Right cardiac atrium (tissue), 5 donors: ENCODE measurements at regions not wholly inside any gene's neighbourhood (a gene's known extent, or its start where the extent isn't known, plus 50 kb on each side); places are given as distances from the start of the nearest gene placed in this dataset.

ENCODE experiments used
- ATAC-seq, 2 donors: fragments of 200-7000 bp; cut with Tn5 transposase; one replicate each; pipeline versions ENCODE4 v1.8.0 to v1.9.1; 2020; ENCODE audit warnings: moderate library complexity in 2 of 2, mild to moderate bottlenecking in 1 of 2
- DNase-seq, 3 donors: peaks; one replicate each; pipeline ENCODE4 v3.0.0-alpha.2; 2020
- H3K27ac ChIP-seq: one replicate; pipeline ENCODE4 v1.5.1; 2013; ENCODE audit warnings: mild to moderate bottlenecking, low read length, control low read depth, moderate library complexity
- H3K27me3 ChIP-seq: one replicate; pipeline ENCODE4 v1.6.1; 2013; ENCODE audit not compliant: control insufficient read depth, insufficient read depth
- H3K4me1 ChIP-seq: one replicate; pipeline ENCODE4 v1.6.1; 2013; ENCODE audit warnings: low read length; ENCODE audit not compliant: control insufficient read depth, insufficient read depth
- H3K4me3 ChIP-seq: one replicate; pipeline ENCODE4 v1.5.1; 2013; ENCODE audit warnings: low read length, control low read depth
- H3K9me3 ChIP-seq: one replicate; pipeline ENCODE4 v1.6.1; 2013; ENCODE audit warnings: low read length; ENCODE audit not compliant: control insufficient read depth
- WGBS: extraction: QIAGEN DNeasy Blood & Tissue Kit; methylation state at CpG from one replicate; pipeline ENCODE4 v1.1.7; 2013; 5-methylcytosine and 5-hydroxymethylcytosine counted together
- intact Hi-C, 4 donors: fragments of 100-400 bp; cut with DNase I; formaldehyde crosslinking; loops; one replicate each; pipeline versions ENCODE4 v1.11.0 to v1.14.0; 2022 to 2023
- donor health status: healthy with polysubstance abuse.
- donor health status: DM: no; HTN: yes; CAD: no.
- donor health status: DM: no; HTN: no; CAD: no.
- donor health status: DM: no; HTN: yes; CAD: no; lungs with severe emphysema.
- donor health status: DM: yes; HTN: yes; CAD: no.

DNA sequence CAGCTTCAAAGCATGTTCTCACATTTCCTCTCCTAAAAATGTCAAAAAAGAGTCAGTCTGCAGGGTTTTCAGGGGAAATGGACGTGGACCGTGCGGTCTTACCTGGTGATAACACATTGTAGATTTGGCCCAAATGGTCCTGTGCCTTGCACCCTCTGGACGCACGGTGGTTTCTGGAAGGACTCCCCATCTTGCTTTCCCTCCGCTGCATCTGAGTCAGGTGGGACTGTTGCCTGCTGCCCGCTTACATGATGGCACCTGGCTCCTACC, 1290.1 kb downstream of the TBC1D22A start:
- WGBS, result 93% methylated on average over 7 of the region's 7 CpGs

DNA sequence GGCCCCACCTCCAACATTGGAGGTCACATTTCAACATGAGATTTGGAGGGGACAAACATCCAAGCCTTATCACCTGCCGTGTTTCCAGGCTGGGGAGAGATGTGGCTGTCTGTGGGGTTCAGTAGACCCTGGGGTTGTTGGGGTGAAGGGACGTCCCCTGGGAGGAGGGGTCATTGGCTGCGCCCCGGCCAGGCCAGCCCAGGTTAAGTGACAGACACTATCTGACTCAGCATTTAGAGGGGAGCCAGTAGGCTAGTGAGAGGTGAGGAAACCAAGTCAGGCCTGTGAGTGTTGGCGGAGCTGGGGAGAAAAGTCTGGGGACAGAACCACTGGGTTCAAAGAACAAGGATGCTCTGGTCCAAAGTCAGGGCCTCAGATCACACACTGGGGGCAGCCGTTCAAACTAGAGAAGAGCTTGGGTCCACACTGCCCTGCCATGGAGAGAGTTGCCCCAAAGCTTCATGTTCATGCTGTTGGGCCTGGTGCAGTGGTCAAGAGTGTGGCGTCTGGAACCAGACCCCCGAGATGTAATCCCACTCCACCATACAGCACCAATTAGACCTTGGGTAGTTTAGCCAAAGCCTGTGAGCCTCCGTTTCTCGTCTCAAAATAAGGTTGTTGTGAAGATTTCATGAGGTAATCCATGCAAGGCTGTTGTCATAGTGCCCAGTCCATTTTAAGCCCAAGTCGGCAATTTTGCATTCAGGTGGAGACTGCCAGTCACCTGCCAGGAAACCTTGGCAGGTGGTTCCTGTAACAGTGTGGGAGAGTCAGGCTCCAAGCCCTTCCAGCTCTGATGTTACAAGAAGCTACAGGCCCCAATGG, 1289.6 kb downstream of the TBC1D22A start:
- Histone ChIP-seq H3K27ac (no peak overlapping the region), H3K4me1 (no peaks in the 10 kb centered on the region), H3K9me3 (no peaks in the 10 kb centered on the region), H3K27me3 (no peaks in the 10 kb centered on the region), H3K4me3 (no peak overlapping the region)
- DNase-seq (no peak), ATAC-seq (no peak)
- WGBS, result 82% methylated on average over 11 of the region's 11 CpGs
- intact Hi-C loops, result no loop called here

More for the DNA sequence above, 1290.1 kb downstream of the TBC1D22A start:
- Histone ChIP-seq H3K4me1 (no peaks in the 10 kb centered on the region), H3K9me3 (no peaks in the 10 kb centered on the region), H3K4me3 (no peak overlapping the region), H3K27ac (no peak overlapping the region), H3K27me3 (no peaks in the 10 kb centered on the region)
- intact Hi-C loops, result no loop called here
- ATAC-seq, result no peak
- DNase-seq, result no peak

DNA sequence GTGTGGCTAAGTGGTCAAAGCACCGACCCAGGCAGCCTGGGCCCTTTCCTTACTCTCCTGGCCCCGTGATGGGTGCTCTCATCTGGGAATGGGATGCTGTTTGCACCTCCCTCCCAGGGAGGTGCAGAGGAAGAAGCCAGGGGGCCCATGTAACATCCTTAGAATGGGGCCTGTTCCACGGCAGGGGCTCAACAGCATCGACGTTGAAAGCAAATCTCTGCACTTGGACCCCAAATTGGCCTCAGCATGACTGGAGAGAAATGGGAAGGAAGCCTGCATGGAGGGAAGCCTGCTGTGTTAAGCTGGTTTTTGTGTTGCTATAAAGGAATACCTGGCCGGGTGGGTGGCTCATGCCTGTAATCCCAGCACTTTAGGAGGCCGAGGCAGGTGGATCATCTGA, 1288.4 kb downstream of the TBC1D22A start:
- 78% methylated on average over 7 of the region's 7 CpGs for WGBS
- no peak for ATAC-seq
- H3K27ac ChIP-seq, result no peak overlapping the region
- no peaks in the 10 kb centered on the region for H3K27me3 ChIP-seq
- no peaks in the 10 kb centered on the region for H3K4me1 ChIP-seq
- H3K9me3 ChIP-seq, result no peaks in the 10 kb centered on the region
- intact Hi-C loops, result no loop called here
- no peak overlapping the region for H3K4me3 ChIP-seq
- no peak for DNase-seq

DNA sequence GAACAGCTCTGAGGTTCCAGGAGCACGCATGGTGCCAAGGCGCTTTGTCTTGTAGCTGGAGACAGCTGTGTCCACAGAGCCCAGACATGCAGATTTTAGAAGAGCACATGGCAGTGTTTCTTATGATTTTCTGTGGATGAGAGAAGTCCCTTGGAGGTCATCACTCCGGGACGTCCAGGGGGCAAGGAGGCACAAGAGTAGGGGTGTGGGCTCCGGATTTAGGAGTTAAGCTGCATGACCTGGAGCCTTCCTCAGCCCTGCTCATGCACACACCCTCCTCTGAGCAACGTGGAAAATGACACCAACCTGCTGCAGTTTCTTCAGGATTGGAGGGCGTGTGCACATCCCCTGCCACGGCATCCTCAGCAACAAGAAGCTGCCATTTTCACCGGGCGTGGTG, 1286.7 kb downstream of the TBC1D22A start:
- H3K27ac ChIP-seq, result no peak overlapping the region
- no peaks in the 10 kb centered on the region for H3K4me1 ChIP-seq
- no peak overlapping the region for H3K4me3 ChIP-seq
- no peaks in the 10 kb centered on the region for H3K27me3 ChIP-seq
- DNase-seq (no peak), ATAC-seq (no peak)
- no peaks in the 10 kb centered on the region for H3K9me3 ChIP-seq
- intact Hi-C loops, result no loop called here
- WGBS, result 72% methylated on average over 10 of the region's 10 CpGs

GRCh38 chr22:48047722-48048500, 1285.5 kb downstream of the TBC1D22A start:
- ATAC-seq (no peak), DNase-seq (no peak)
- H3K4me3 ChIP-seq, result no peak overlapping the region
- intact Hi-C loops, result no loop called here
- H3K9me3 ChIP-seq, result no peaks in the 10 kb centered on the region
- WGBS, result 82% methylated on average over 9 of the region's 9 CpGs
- H3K27me3 ChIP-seq, result no peaks in the 10 kb centered on the region
- H3K4me1 ChIP-seq, result no peaks in the 10 kb centered on the region
- no peak overlapping the region for H3K27ac ChIP-seq

DNA sequence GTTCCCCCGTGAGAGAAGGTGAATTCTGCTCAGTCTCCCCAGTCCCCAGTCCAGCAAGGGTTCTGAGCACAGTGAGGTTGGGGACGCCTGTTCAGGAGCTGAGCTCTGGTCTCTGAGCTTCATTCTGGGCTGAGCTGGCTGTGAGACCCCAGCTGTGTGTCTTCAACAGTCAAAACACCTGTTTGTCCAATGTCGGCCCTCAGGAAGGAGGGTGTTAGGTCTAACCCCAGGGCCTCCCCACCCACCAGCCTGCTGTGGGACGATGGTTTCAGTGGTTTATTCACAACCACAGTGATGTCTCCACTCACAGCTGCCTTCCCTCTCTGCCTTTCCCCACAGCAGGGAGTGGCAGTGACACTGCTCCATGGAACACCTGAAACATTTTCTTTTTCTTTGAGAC, 1282.9 kb downstream of the TBC1D22A start:
- 60% methylated on average over 4 of the region's 4 CpGs for WGBS
- ATAC-seq, result no peak

DNA sequence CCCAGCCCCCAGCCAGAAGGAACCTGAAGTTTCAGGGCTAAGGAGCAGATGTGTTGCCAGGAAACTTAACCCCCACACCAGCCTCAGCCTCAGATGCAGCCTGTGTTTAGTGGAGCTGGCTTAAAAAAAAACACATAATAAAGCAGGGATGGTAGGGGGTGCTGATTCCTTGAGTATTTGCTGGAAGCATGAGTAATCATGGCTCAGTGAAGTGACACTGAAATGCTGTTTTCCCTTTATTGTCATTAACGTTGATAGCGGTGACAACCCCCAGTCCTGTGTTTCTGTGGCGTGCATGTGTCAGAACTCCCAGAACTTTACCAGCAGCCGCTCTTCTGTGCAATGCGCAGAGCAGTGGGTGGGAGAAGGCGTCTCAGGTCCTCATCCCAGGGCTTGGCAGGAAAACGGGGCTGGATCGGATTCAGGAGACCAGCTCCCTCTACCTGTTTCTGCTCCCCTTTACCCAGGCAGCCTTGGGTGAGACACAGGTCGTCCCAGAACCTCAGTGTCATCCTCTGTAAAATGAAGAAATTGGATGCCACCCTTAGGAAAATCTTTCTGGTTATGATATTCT, 1282.1 kb downstream of the TBC1D22A start:
- Histone ChIP-seq H3K4me1 (no peaks in the 10 kb centered on the region), H3K4me3 (no peak overlapping the region), H3K27me3 (no peaks in the 10 kb centered on the region), H3K27ac (no peak overlapping the region), H3K9me3 (no peaks in the 10 kb centered on the region)
- no peak for DNase-seq
- intact Hi-C loops, result no loop called here
- WGBS, result 51% methylated on average over 9 of the region's 9 CpGs
- ATAC-seq, result no peak

More for the DNA sequence above, 1282.9 kb downstream of the TBC1D22A start:
- DNase-seq, result no peak
- H3K27me3 ChIP-seq, result no peaks in the 10 kb centered on the region
- no peak overlapping the region for H3K27ac ChIP-seq
- intact Hi-C loops, result no loop called here
- H3K9me3 ChIP-seq, result no peaks in the 10 kb centered on the region
- H3K4me1 ChIP-seq, result no peaks in the 10 kb centered on the region
- H3K4me3 ChIP-seq, result no peak overlapping the region

- Histone ChIP-seq H3K4me3 (no peak overlapping the region), H3K4me1 (no peaks in the 10 kb centered on the region), H3K27me3 (no peaks in the 10 kb centered on the region), H3K9me3 (no peaks in the 10 kb centered on the region), H3K27ac (no peak overlapping the region)
- no peak for DNase-seq
- intact Hi-C loops, result no loop called here
- WGBS, result 86% methylated on average over 6 of the region's 6 CpGs
- no peak for ATAC-seq
Measured at GRCh38 chr22:48043581-48043980, 1281.1 kb downstream of the TBC1D22A start.

GRCh38 chr22:48042621-48043395, 1280.4 kb downstream of the TBC1D22A start:
- Histone ChIP-seq H3K4me3 (no peak overlapping the region), H3K27ac (no peak overlapping the region), H3K27me3 (no peaks in the 10 kb centered on the region), H3K4me1 (no peaks in the 10 kb centered on the region), H3K9me3 (no peaks in the 10 kb centered on the region)
- intact Hi-C loops, result no loop called here
- no peak for ATAC-seq
- DNase-seq, result no peak
- 90% methylated on average over 17 of the region's 17 CpGs for WGBS

GRCh38 chr22:48039326-48039725, 1276.9 kb downstream of the TBC1D22A start:
- WGBS, result 80% methylated on average over 5 of the region's 5 CpGs
- Histone ChIP-seq H3K9me3 (no peaks in the 10 kb centered on the region), H3K27ac (no peak overlapping the region), H3K4me3 (no peak overlapping the region), H3K4me1 (no peaks in the 10 kb centered on the region), H3K27me3 (no peaks in the 10 kb centered on the region)
- DNase-seq (no peak), ATAC-seq (no peak)
- intact Hi-C loops, result no loop called here

GRCh38 chr22:48037618-48038017, 1275.2 kb downstream of the TBC1D22A start:
- H3K4me3 ChIP-seq, result no peak overlapping the region
- no peaks in the 10 kb centered on the region for H3K27me3 ChIP-seq
- no peaks in the 10 kb centered on the region for H3K9me3 ChIP-seq
- no peaks in the 10 kb centered on the region for H3K4me1 ChIP-seq
- 59% methylated on average over 4 of the region's 4 CpGs for WGBS
- H3K27ac ChIP-seq, result no peak overlapping the region
- DNase-seq (no peak), ATAC-seq (no peak)
- intact Hi-C loops, result no loop called here
